GM21381 (cell line): ENCODE measurements at regions not wholly inside any gene's neighbourhood (a gene's known extent, or its start where the extent isn't known, plus 50 kb on each side); places are given as distances from the start of the nearest gene placed in this dataset.

Source experiments
- ATAC-seq: cut with Tn5 transposase; IDR thresholded peaks from one replicate; pipeline ENCODE4 v1.9.1; 2021; ENCODE audit warnings: mild to moderate bottlenecking, moderate library complexity; ENCODE audit not compliant: unreplicated experiment

DNA sequence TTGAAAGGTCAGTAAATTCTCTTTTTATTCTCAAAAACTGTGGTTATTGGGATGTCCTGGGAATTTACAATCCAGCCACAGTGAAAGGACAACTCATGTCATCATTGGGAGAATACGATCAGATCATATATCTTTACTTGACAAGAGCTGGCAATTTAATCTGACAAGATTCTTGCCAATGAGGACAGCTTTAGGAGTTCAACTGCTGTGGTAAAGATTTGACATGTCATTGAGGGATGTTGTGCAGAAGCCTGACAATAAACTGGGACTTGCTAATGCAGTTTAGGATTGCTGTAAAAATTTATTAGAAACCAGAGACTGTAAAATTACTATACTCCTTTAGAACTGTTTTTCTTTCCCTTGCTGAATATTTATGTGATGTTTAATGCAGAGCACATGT lies 1131.0 kb downstream of the MAT2B start:
- ATAC-seq = no peak

DNA sequence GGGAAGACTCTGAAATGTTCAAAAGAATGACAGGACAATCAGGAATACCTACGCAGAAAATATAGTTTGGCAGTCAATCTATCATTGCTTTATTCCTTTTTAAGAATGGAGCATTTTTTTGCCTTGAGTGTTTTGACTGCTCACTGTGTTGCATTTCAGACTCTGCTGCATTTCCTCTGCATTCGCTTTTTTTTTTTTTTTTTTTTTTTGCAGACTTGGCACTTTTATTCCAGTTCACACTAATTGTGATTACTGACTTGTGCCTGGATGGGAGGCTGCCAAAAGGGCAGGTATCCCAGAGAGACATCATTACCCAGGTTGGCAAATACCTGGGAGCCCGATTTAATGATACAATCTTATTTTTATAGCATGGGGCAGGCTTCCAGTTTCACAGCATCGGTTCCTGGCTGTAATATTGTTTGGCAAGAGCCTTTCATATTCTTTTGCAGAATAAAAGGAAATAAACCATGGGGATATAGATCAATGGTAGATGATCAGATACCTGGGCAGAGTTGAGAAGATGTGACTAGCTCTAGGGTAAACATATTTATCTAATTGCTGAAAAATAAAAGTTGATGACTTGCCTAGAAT lies 1132.6 kb downstream of the MAT2B start:
- no peak for ATAC-seq

- ATAC-seq = no peak
Observed at GRCh38 chr5:164649266-164649665, 1143.8 kb downstream of the MAT2B start.

GRCh38 chr5:164650427-164650826 lies 1145.0 kb downstream of the MAT2B start:
- peak; percentile 43 for ATAC-seq

GRCh38 chr5:164651546-164652275 lies 1146.3 kb downstream of the MAT2B start:
- ATAC-seq = peak; percentile 59

GRCh38 chr5:164652276-164652660 lies 1146.8 kb downstream of the MAT2B start:
- ATAC-seq = no peak

DNA sequence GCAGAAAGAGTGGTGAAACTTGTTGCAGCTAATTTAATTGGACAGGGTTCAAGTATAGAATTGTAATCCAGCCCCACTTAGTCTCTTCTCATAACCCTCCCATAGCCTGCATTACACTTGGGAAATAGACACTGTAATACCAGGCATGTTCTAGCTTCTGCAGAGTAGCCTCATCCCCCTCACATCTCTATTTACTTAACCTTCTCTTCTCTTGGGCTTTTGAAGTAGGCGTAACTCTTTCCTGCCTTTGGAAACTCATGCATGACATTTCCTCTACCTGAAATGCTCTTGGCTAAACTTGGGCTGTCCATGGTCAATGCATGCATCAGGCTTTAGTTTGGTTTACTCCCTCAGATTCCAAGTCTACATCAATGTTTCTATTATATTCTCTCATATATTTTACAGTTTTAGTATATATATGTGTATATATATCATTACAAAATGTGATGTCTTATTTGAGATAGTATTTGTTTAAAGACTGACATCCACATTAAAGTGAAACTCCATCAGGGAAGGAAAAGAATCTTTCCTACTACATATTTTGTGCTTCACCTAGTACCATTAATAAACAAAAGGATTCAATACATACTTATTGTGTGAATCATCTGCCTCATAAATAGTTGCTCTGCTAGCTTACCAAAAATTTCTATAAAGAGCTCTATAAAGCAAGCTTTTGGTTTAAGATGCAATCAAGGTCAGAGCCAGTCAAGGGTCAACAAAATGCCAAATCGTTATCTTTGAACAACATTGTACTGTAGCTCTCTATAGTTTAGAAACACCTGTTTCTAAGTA lies 1158.0 kb downstream of the MAT2B start:
- no peak for ATAC-seq

DNA sequence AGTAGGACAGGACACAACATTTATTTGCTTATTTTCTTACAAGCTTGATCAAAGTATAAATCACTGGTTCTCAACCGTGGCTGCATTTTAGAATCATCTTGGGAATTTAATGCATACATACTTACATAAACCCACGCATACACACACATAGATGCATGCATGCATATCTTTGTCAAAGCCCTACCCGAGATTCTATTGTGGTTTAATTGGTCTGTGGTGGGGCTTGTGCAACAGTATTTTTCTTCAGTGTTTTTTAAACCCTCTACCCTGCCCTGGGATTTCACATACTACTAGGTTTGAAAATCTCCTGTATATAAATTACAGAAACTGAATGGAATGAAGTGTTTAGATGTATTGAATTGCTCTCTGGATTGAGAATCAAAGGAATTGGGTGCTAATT lies 1166.2 kb downstream of the MAT2B start:
- ATAC-seq = no peak

DNA sequence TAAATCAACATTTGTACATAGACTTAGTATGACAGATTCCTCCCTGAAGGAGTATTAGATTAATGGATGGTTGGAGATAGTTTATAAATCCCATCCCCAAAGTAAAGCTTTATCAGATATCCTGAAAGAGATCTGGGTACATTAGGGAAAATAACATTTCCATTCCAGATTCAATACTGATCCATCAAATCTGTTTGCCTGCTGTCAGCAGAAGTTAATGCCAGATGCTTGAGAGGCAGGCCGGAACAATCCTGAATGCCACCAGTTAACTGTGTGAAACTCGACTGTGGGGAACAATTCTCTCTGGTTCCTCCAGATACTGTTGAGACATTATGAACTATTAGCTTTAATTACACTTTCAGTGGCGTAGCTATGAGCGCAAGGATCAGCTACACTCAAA lies 1166.8 kb downstream of the MAT2B start:
- ATAC-seq = no peak

GRCh38 chr5:164672931-164673694 lies 1167.7 kb downstream of the MAT2B start:
- peak; percentile 64 for ATAC-seq

- ATAC-seq = no peak
Observed at GRCh38 chr5:164679461-164679860, 1174.0 kb downstream of the MAT2B start.

GRCh38 chr5:164680216-164680615 lies 1174.8 kb downstream of the MAT2B start:
- no peak for ATAC-seq

GRCh38 chr5:164680812-164681520 lies 1175.5 kb downstream of the MAT2B start:
- no peak for ATAC-seq

GRCh38 chr5:164687391-164687790 lies 1182.0 kb downstream of the MAT2B start:
- ATAC-seq = no peak

- no peak for ATAC-seq
Observed at GRCh38 chr5:164688437-164688836, 1183.0 kb downstream of the MAT2B start.

- ATAC-seq = no peak
Observed at GRCh38 chr5:164708831-164709230, 1203.4 kb downstream of the MAT2B start.

DNA sequence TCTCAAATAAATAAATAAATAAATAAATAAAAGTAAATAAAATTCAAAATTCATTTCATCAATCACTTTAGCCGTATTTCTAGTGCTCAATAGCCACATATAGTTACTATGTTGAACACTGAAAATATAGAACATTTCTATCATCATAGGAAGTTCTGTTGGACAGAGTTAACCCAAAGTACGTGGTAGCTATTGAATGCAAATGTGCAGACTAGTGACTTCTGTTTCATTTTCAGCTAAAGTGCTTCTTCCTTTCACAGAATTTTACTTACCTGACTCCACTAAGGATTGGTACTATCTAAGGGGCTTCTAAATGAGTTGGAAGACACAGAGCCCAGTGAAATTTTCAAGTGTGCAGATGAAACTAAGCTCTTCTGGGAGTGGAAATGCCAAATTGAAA lies 1208.3 kb downstream of the MAT2B start:
- ATAC-seq = no peak

- ATAC-seq = no peak
Observed at GRCh38 chr5:164721116-164721515, 1215.7 kb downstream of the MAT2B start.

- no peak for ATAC-seq
Observed at GRCh38 chr5:164721656-164722055, 1216.2 kb downstream of the MAT2B start.

DNA sequence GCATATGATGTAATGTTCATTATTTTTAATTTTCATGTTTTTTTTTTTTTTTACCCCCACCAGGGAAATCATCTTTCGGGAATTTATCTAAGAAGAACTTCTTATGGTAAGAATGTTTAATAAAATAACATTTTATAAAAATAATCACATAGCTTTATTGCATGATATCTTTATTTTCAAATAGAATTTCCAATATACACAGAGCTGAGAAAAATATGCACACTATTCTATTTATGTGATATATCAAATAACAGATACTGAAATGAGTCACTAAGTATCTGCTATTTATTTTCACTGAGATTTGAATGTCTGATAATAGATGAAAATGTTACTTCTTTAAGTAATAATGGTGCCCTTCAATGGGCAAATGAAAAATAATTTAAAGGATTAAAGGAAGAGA lies 1217.3 kb downstream of the MAT2B start:
- ATAC-seq = no peak

- no peak for ATAC-seq
Observed at GRCh38 chr5:164727012-164727411, 1221.6 kb downstream of the MAT2B start.
